PC-3 (cell line): ENCODE measurements at regions not wholly inside any gene's neighbourhood (a gene's known extent, or its start where the extent isn't known, plus 50 kb on each side); places are given as distances from the start of the nearest gene placed in this dataset.

Experiments used
- CTCF ChIP-seq: fragments of 300-600 bp; sonication (generic); conservative IDR thresholded peaks from 2 replicates; pipeline ENCODE4 v1.5.1; 2017; ENCODE audit warnings: antibody characterized with exemption, low read depth, mild to moderate bottlenecking, low read length
- EZH2 ChIP-seq: fragments of 300-600 bp; sonication (generic); IDR thresholded peaks from one replicate; pipeline ENCODE4 v1.6.1; 2017; ENCODE audit warnings: antibody characterized with exemption, mild to moderate bottlenecking, low read length; ENCODE audit not compliant: unreplicated experiment
- EZH2phosphoT487 ChIP-seq: fragments of 300-600 bp; sonication (generic); IDR thresholded peaks from 2 replicates; pipeline ENCODE4 v1.6.1; 2018; ENCODE audit warnings: mild to moderate bottlenecking, antibody characterized with exemption, low read length, borderline replicate concordance

- TF ChIP-seq CTCF (no peak), EZH2 (no peak), EZH2phosphoT487 (no peak)
Measured at GRCh38 chr2:37831081-37831780, 93.9 kb upstream of the RMDN2 start.
